Trophoblast cell (in vitro differentiated cells and primary cell): ENCODE measurements at regions not wholly inside any gene's neighbourhood (a gene's known extent, or its start where the extent isn't known, plus 50 kb on each side); places are given as distances from the start of the nearest gene placed in this dataset.

Source experiments
- DNase-seq, 2 donors: peaks; one replicate each; pipeline ENCODE4 v3.0.0-alpha.2; 2016
- H2AFZ ChIP-seq: 2 replicates; pipeline ENCODE4 v1.6.1; 2013; ENCODE audit warnings: low read length, moderate library complexity, mild to moderate bottlenecking; ENCODE audit not compliant: insufficient read depth, poor library complexity
- H2AK5ac ChIP-seq: 2 replicates; pipeline ENCODE4 v1.6.1; 2013; ENCODE audit warnings: mild to moderate bottlenecking, low read length
- H2BK120ac ChIP-seq: 2 replicates; pipeline ENCODE4 v1.6.1; 2013; ENCODE audit warnings: low read length, mild to moderate bottlenecking, moderate library complexity; ENCODE audit not compliant: insufficient read depth, poor library complexity
- H2BK12ac ChIP-seq: 2 replicates; pipeline ENCODE4 v1.6.1; 2013; ENCODE audit warnings: mild to moderate bottlenecking, low read length, moderate library complexity
- H2BK5ac ChIP-seq: 2 replicates; pipeline ENCODE4 v1.6.1; 2013; ENCODE audit warnings: low read length, low read depth, moderate library complexity, mild to moderate bottlenecking; ENCODE audit not compliant: poor library complexity
- H3K14ac ChIP-seq: 2 replicates; pipeline ENCODE4 v1.6.1; 2013; ENCODE audit warnings: mild to moderate bottlenecking, low read length
- H3K18ac ChIP-seq: 2 replicates; pipeline ENCODE4 v1.6.1; 2013; ENCODE audit warnings: mild to moderate bottlenecking, low read length
- H3K23ac ChIP-seq: 2 replicates; pipeline ENCODE4 v1.6.1; 2013; ENCODE audit warnings: low read length
- H3K27ac ChIP-seq: 2 replicates; pipeline ENCODE4 v1.5.1; 2013; ENCODE audit warnings: low read depth, mild to moderate bottlenecking, inconsistent platforms, low read length, moderate library complexity
- H3K27me3 ChIP-seq: 2 replicates; pipeline ENCODE4 v1.6.1; 2013; ENCODE audit warnings: inconsistent platforms, mild to moderate bottlenecking, low read length, moderate library complexity; ENCODE audit not compliant: insufficient read depth
- H3K36me3 ChIP-seq, 2 experiments: 1 replicate in 1 of 2; 2 replicates in 1 of 2; pipeline ENCODE4 v1.6.1; 2013; ENCODE audit warnings: low read length in 2 of 2, mild to moderate bottlenecking in 2 of 2, moderate library complexity in 1 of 2; ENCODE audit not compliant: insufficient read depth in 2 of 2, control insufficient read depth in 1 of 2
- H3K4ac ChIP-seq: 2 replicates; pipeline ENCODE4 v1.6.1; 2013; ENCODE audit warnings: low read depth, mild to moderate bottlenecking, low read length, moderate library complexity
- H3K4me1 ChIP-seq, 2 experiments: 1 replicate in 1 of 2; 2 replicates in 1 of 2; pipeline ENCODE4 v1.6.1; 2013; ENCODE audit warnings: low read length in 2 of 2, mild to moderate bottlenecking in 2 of 2, moderate library complexity in 1 of 2; ENCODE audit not compliant: insufficient read depth in 2 of 2, control insufficient read depth in 1 of 2
- H3K4me2 ChIP-seq: 2 replicates; pipeline ENCODE4 v1.6.1; 2013; ENCODE audit warnings: inconsistent platforms, mild to moderate bottlenecking, low read length, moderate library complexity
- H3K4me3 ChIP-seq: 2 replicates; pipeline ENCODE4 v1.5.1; 2013; ENCODE audit warnings: mild to moderate bottlenecking, low read depth, low read length, inconsistent platforms
- H3K79me1 ChIP-seq: one replicate; pipeline ENCODE4 v1.6.1; 2013; ENCODE audit warnings: low read length
- H3K79me2 ChIP-seq: 2 replicates; pipeline ENCODE4 v1.6.1; 2013; ENCODE audit warnings: low read length, mild to moderate bottlenecking; ENCODE audit not compliant: control insufficient read depth, insufficient read depth, poor library complexity
- H3K9ac ChIP-seq: 2 replicates; pipeline ENCODE4 v1.6.1; 2013; ENCODE audit warnings: mild to moderate bottlenecking, low read length
- H3K9me3 ChIP-seq: 2 replicates; pipeline ENCODE4 v1.6.1; 2013; ENCODE audit warnings: low read depth, mild to moderate bottlenecking, control low read depth, inconsistent platforms, low read length; ENCODE audit not compliant: insufficient read depth
- H4K12ac ChIP-seq: 2 replicates; pipeline ENCODE4 v1.6.1; 2013; ENCODE audit warnings: low read depth, mild to moderate bottlenecking, low read length, moderate library complexity
- H4K8ac ChIP-seq: 2 replicates; pipeline ENCODE4 v1.6.1; 2013; ENCODE audit warnings: low read depth, mild to moderate bottlenecking, low read length, moderate library complexity
- H4K91ac ChIP-seq: one replicate; pipeline ENCODE4 v1.6.1; 2013; ENCODE audit warnings: low read depth, mild to moderate bottlenecking, low read length, moderate library complexity
- WGBS: extraction: QIAGEN DNeasy Blood & Tissue Kit; methylation state at CpG from one replicate; pipeline ENCODE4 v1.1.7; 2013; ENCODE audit warnings: missing lambda C conversion rate; ENCODE audit not compliant: insufficient read length, insufficient coverage; ENCODE audit errors: extremely low coverage; 5-methylcytosine and 5-hydroxymethylcytosine counted together

DNA sequence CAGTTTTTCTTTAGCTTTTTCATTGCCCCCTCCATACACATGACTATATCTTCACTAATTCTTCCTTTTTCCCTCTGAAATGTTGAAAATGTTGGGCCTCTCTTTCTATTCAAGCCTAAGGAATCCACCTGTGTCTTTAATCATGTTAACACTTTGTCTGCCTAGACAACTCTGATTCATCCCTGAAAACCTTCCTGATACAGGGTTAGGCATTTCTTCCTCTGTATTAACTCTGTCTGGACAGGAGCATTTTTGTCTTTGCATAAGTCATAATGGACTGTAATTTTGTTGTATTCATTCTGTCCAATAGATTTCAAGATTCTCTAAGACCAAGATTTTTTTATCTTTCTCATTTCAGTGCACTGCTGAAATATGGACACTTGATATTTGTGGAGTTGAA lies 297.3 kb downstream of the IKZF2 start:
- Histone ChIP-seq H4K8ac (no peak overlapping the region), H3K27me3 (no peaks in the 10 kb centered on the region), H3K36me3 (no peaks in the 10 kb centered on the region), H2AFZ (no peak overlapping the region), H3K9ac (no peak overlapping the region), H3K4me3 (no peak overlapping the region), H3K4ac (no peak overlapping the region), H2BK12ac (no peak overlapping the region), H2BK5ac (no peak overlapping the region), H3K79me2 (no peaks in the 10 kb centered on the region), H3K18ac (no peak overlapping the region), H3K27ac (no peak overlapping the region), H2BK120ac (no peak overlapping the region), H3K4me1 (no peaks in the 10 kb centered on the region), H2AK5ac (no peak overlapping the region), H4K12ac (no peak overlapping the region), H3K14ac (no peak overlapping the region), H3K4me2 (no peak overlapping the region), H3K79me1 (no peaks in the 10 kb centered on the region), H3K23ac (no peak overlapping the region), H4K91ac (no peak overlapping the region), H3K9me3 (no peaks in the 10 kb centered on the region)
- DNase-seq: no peak

GRCh38 chr2:212845941-212846340 lies 305.5 kb downstream of the IKZF2 start:
- no peak overlapping the region for H4K8ac ChIP-seq
- no peak overlapping the region for H3K9ac ChIP-seq
- H2BK12ac ChIP-seq: no peak overlapping the region
- H3K9me3 ChIP-seq: no peaks in the 10 kb centered on the region
- H2AFZ ChIP-seq: no peak overlapping the region
- H3K79me1 ChIP-seq: no peaks in the 10 kb centered on the region
- no peak overlapping the region for H3K23ac ChIP-seq
- peak in 1 of 2 donors; percentile 36 for DNase-seq
- no peaks in the 10 kb centered on the region for H3K27me3 ChIP-seq
- no peak overlapping the region for H3K18ac ChIP-seq
- H3K36me3 ChIP-seq: no peaks in the 10 kb centered on the region
- whole genome bisulfite sequencing: no CpG with 5 or more reads among the region's 4 CpGs
- no peak overlapping the region for H3K14ac ChIP-seq
- H3K4me3 ChIP-seq: no peak overlapping the region
- no peak overlapping the region for H3K27ac ChIP-seq
- H4K12ac ChIP-seq: no peak overlapping the region
- H3K4me1 ChIP-seq: no peaks in the 10 kb centered on the region
- no peak overlapping the region for H3K4me2 ChIP-seq
- no peaks in the 10 kb centered on the region for H3K79me2 ChIP-seq
- H2BK120ac ChIP-seq: no peak overlapping the region
- H4K91ac ChIP-seq: no peak overlapping the region
- no peak overlapping the region for H2BK5ac ChIP-seq
- no peak overlapping the region for H2AK5ac ChIP-seq
- H3K4ac ChIP-seq: no peak overlapping the region

GRCh38 chr2:212843409-212844199 lies 305.0 kb upstream of the ERBB4 start:
- no peaks in the 10 kb centered on the region for H3K27me3 ChIP-seq
- no peak overlapping the region for H2AFZ ChIP-seq
- H3K4me2 ChIP-seq: no peak overlapping the region
- no peaks in the 10 kb centered on the region for H3K79me1 ChIP-seq
- WGBS: no CpG with 5 or more reads among the region's 3 CpGs
- no peak overlapping the region for H4K12ac ChIP-seq
- H2BK120ac ChIP-seq: no peak overlapping the region
- H3K36me3 ChIP-seq: no peaks in the 10 kb centered on the region
- no peak for DNase-seq
- H3K79me2 ChIP-seq: no peaks in the 10 kb centered on the region
- H3K4me3 ChIP-seq: no peak overlapping the region
- H3K14ac ChIP-seq: no peak overlapping the region
- H3K4ac ChIP-seq: no peak overlapping the region
- no peak overlapping the region for H3K9ac ChIP-seq
- H2AK5ac ChIP-seq: no peak overlapping the region
- no peak overlapping the region for H2BK12ac ChIP-seq
- no peak overlapping the region for H2BK5ac ChIP-seq
- no peak overlapping the region for H4K8ac ChIP-seq
- H4K91ac ChIP-seq: no peak overlapping the region
- no peak overlapping the region for H3K23ac ChIP-seq
- no peak overlapping the region for H3K18ac ChIP-seq
- no peaks in the 10 kb centered on the region for H3K4me1 ChIP-seq
- H3K9me3 ChIP-seq: no peaks in the 10 kb centered on the region
- H3K27ac ChIP-seq: no peak overlapping the region

DNA sequence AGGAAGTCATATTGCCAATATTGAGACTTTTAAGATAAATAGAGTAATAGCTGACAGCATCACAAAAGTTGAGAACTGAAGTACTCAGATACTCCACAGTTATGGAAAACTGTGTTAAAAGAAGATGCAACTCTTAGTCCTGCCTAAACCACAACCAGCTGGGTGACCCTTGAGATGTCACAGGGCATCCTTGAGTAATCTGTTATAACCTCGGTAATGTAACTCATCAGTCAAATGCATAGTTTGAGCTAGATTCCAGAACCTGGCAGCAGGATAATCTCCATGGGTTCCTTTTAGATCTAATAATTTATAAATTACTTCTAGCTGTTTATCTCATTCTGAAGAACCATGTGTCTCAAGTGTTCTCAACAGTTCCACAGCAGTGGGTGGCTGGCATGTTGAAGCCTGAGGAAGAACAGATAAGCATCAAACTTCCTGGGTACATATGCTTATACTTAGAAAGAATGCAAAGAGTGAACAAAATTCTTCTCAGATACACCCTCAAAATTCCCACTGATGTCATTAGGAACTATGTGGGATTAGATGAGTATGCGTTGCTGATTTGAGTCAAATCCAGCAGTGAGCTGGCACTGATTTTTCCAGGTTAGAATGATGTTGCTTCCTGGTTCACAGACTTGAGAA lies 304.1 kb upstream of the ERBB4 start:
- Histone ChIP-seq H4K8ac (no peak overlapping the region), H3K27me3 (no peaks in the 10 kb centered on the region), H2BK5ac (no peak overlapping the region), H3K9me3 (no peaks in the 10 kb centered on the region), H3K4ac (no peak overlapping the region), H3K79me1 (no peaks in the 10 kb centered on the region), H3K4me1 (no peaks in the 10 kb centered on the region), H2BK120ac (no peak overlapping the region), H3K14ac (no peak overlapping the region), H4K12ac (no peak overlapping the region), H3K9ac (no peak overlapping the region), H3K23ac (no peak overlapping the region), H2AFZ (no peak overlapping the region), H4K91ac (no peak overlapping the region), H2BK12ac (no peak overlapping the region), H2AK5ac (no peak overlapping the region), H3K18ac (no peak overlapping the region), H3K4me2 (no peak overlapping the region), H3K27ac (no peak overlapping the region), H3K36me3 (no peaks in the 10 kb centered on the region), H3K79me2 (no peaks in the 10 kb centered on the region), H3K4me3 (no peak overlapping the region)
- no CpG with 5 or more reads among the region's 2 CpGs for WGBS
- DNase-seq: no peak
